ENCODE measurements at regions not wholly inside any gene's neighbourhood (a gene's known extent, or its start where the extent isn't known, plus 50 kb on each side); places are given as distances from the start of the nearest gene placed in this dataset.

- no peak for DNase-seq
Measured at GRCh38 chr11:91397134-91397468, 827.5 kb upstream of the FAT3 start.

GRCh38 chr11:91396236-91397133, 828.1 kb upstream of the FAT3 start:
- no peak for DNase-seq

- no peak for DNase-seq
Measured at GRCh38 chr11:91394727-91395414, 829.7 kb upstream of the FAT3 start.

GRCh38 chr11:91394073-91394726, 830.4 kb upstream of the FAT3 start:
- no peak for DNase-seq

- DNase-seq: no peak
Measured at GRCh38 chr11:91382946-91383345, 841.7 kb upstream of the FAT3 start.

- no peak for DNase-seq
Measured at GRCh38 chr11:91374794-91375193, 849.8 kb upstream of the FAT3 start.

- no peak for DNase-seq
Measured at GRCh38 chr11:91373497-91373896, 851.1 kb upstream of the FAT3 start.

- no peak for DNase-seq
Measured at GRCh38 chr11:91366816-91367215, 857.8 kb upstream of the FAT3 start.

GRCh38 chr11:91365986-91366585, 858.5 kb upstream of the FAT3 start:
- no peak for DNase-seq

- no peak for DNase-seq
Measured at GRCh38 chr11:91350931-91351330, 873.7 kb upstream of the FAT3 start.

- DNase-seq: no peak
Measured at GRCh38 chr11:91326751-91327150, 897.9 kb upstream of the FAT3 start.

GRCh38 chr11:91326280-91326679, 898.3 kb upstream of the FAT3 start:
- no peak for DNase-seq

GRCh38 chr11:91314521-91314920, 910.1 kb upstream of the FAT3 start:
- no peak for DNase-seq

GRCh38 chr11:91312541-91312940, 912.1 kb upstream of the FAT3 start:
- no peak for DNase-seq

GRCh38 chr11:91310085-91310484, 914.5 kb upstream of the FAT3 start:
- DNase-seq: no peak

GRCh38 chr11:91308069-91308468, 916.5 kb upstream of the FAT3 start:
- DNase-seq: no peak

- no peak for DNase-seq
Measured at GRCh38 chr11:91305402-91305801, 919.2 kb upstream of the FAT3 start.

GRCh38 chr11:91303749-91304148, 920.9 kb upstream of the FAT3 start:
- no peak for DNase-seq

- no peak for DNase-seq
Measured at GRCh38 chr11:91299980-91300379, 924.6 kb upstream of the FAT3 start.

GRCh38 chr11:91296629-91297028, 928.0 kb upstream of the FAT3 start:
- DNase-seq: no peak

- no peak for DNase-seq
Measured at GRCh38 chr11:91295591-91295990, 929.0 kb upstream of the FAT3 start.

GRCh38 chr11:91293119-91293518, 931.5 kb upstream of the FAT3 start:
- no peak for DNase-seq

- DNase-seq: no peak
Measured at GRCh38 chr11:91272089-91272488, 952.5 kb upstream of the FAT3 start.
